Ishikawa (cell line): ENCODE measurements at regions not wholly inside any gene's neighbourhood (a gene's known extent, or its start where the extent isn't known, plus 50 kb on each side); places are given as distances from the start of the nearest gene placed in this dataset.

Source experiments
- CEBPB ChIP-seq: IDR thresholded peaks from 2 replicates; pipeline ENCODE4 v1.6.1; 2012
- CREB1 ChIP-seq: IDR thresholded peaks from 2 replicates; pipeline ENCODE4 v1.6.1; 2012; ENCODE audit warnings: low read depth
- EGR1 ChIP-seq: IDR thresholded peaks from 2 replicates; pipeline ENCODE4 v1.6.1; 2012
- EP300 ChIP-seq: IDR thresholded peaks from 2 replicates; pipeline ENCODE4 v1.6.1; 2012; ENCODE audit warnings: borderline replicate concordance
- FOXM1 ChIP-seq: IDR thresholded peaks from 2 replicates; pipeline ENCODE4 v1.6.1; 2012; ENCODE audit warnings: low read depth, borderline replicate concordance
- NFIC ChIP-seq: IDR thresholded peaks from 2 replicates; pipeline ENCODE4 v1.6.1; 2012
- RAD21 ChIP-seq: IDR thresholded peaks from 2 replicates; pipeline ENCODE4 v1.6.1; 2012; ENCODE audit warnings: low read depth
- TAF1 ChIP-seq: IDR thresholded peaks from 2 replicates; pipeline ENCODE4 v1.6.1; 2012; ENCODE audit warnings: low read depth, mild to moderate bottlenecking
- TCF12 ChIP-seq: IDR thresholded peaks from 2 replicates; pipeline ENCODE4 v1.6.1; 2012; ENCODE audit warnings: low read depth
- TEAD4 ChIP-seq: IDR thresholded peaks from 2 replicates; pipeline ENCODE4 v1.6.1; 2012
- YY1 ChIP-seq: IDR thresholded peaks from 2 replicates; pipeline ENCODE4 v1.6.1; 2012; ENCODE audit warnings: low read depth
- ZBTB7A ChIP-seq: IDR thresholded peaks from 2 replicates; pipeline ENCODE4 v1.6.1; 2012; ENCODE audit warnings: low read depth
- TF ChIP-seq, protein P1 (sequence below): IDR thresholded peaks from 2 replicates; pipeline ENCODE4 v1.6.1; 2012
- TF ChIP-seq, protein P2 (sequence below): IDR thresholded peaks from 2 replicates; pipeline ENCODE4 v1.6.1; 2012; ENCODE audit warnings: low read depth, mild to moderate bottlenecking
- TF ChIP-seq, protein P3 (sequence below): IDR thresholded peaks from 2 replicates; pipeline ENCODE4 v1.6.1; 2012

DNA sequence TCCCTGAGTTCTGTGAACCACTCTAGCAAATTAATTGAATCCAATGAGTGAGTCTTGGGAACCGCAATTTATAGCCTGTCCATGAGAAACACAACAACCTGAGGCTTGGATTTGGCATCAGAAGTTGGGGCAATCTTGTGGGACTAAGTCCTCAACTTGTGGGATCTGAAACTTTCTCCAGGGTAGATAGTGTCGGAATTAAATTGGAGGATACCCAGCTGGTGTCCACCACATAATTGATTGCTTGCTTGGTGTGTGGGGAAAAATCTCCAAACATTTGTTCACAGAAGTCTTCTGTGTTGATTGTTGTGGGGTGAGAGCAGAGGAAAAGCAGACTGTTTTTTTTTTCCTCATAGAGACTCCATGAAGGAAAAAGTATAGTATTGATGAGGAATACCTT, 320.6 kb upstream of the MEF2C start:
- TF ChIP-seq FOXM1 = no peak
- no peak for TF ChIP-seq TAF1
- TF ChIP-seq, protein P1, sequence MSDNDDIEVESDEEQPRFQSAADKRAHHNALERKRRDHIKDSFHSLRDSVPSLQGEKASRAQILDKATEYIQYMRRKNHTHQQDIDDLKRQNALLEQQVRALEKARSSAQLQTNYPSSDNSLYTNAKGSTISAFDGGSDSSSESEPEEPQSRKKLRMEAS = no peak
- TF ChIP-seq TCF12 = no peak
- TF ChIP-seq CREB1 = no peak
- TF ChIP-seq, protein P2, sequence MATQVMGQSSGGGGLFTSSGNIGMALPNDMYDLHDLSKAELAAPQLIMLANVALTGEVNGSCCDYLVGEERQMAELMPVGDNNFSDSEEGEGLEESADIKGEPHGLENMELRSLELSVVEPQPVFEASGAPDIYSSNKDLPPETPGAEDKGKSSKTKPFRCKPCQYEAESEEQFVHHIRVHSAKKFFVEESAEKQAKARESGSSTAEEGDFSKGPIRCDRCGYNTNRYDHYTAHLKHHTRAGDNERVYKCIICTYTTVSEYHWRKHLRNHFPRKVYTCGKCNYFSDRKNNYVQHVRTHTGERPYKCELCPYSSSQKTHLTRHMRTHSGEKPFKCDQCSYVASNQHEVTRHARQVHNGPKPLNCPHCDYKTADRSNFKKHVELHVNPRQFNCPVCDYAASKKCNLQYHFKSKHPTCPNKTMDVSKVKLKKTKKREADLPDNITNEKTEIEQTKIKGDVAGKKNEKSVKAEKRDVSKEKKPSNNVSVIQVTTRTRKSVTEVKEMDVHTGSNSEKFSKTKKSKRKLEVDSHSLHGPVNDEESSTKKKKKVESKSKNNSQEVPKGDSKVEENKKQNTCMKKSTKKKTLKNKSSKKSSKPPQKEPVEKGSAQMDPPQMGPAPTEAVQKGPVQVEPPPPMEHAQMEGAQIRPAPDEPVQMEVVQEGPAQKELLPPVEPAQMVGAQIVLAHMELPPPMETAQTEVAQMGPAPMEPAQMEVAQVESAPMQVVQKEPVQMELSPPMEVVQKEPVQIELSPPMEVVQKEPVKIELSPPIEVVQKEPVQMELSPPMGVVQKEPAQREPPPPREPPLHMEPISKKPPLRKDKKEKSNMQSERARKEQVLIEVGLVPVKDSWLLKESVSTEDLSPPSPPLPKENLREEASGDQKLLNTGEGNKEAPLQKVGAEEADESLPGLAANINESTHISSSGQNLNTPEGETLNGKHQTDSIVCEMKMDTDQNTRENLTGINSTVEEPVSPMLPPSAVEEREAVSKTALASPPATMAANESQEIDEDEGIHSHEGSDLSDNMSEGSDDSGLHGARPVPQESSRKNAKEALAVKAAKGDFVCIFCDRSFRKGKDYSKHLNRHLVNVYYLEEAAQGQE = no peak
- no peak for TF ChIP-seq TEAD4
- TF ChIP-seq RAD21 = no peak
- TF ChIP-seq EP300 = no peak
- no peak for TF ChIP-seq EGR1
- TF ChIP-seq, protein P3, sequence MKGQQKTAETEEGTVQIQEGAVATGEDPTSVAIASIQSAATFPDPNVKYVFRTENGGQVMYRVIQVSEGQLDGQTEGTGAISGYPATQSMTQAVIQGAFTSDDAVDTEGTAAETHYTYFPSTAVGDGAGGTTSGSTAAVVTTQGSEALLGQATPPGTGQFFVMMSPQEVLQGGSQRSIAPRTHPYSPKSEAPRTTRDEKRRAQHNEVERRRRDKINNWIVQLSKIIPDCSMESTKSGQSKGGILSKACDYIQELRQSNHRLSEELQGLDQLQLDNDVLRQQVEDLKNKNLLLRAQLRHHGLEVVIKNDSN = no peak
- TF ChIP-seq CEBPB = no peak

DNA sequence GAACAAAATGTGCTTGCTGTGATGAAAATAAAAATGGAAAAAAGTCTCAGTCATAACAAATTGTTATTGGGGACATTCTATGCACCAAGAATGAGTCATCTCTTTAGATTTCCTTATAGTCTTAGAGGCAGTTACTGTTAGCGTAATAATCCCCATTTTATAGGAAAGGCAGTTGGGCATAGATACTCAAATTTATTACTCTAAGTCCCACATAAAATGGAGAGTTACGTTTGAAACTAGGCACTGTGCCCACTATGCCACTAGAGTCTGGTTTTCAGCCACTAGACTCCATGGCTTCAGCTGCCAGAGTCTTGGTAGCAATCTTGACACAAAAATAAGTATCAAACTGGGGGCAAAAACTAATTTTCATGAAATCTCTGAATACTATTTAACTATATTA, 317.9 kb upstream of the MEF2C start:
- TF ChIP-seq TAF1 (no peak), CREB1 (no peak), NFIC (no peak), FOXM1 (no peak), RAD21 (no peak), TEAD4 (no peak), EP300 (no peak), ZBTB7A (no peak), CEBPB (no peak), TCF12 (no peak), EGR1 (no peak), YY1 (no peak)
- TF ChIP-seq, protein P3 = no peak
- TF ChIP-seq, protein P2 = no peak
- TF ChIP-seq, protein P1 = no peak

DNA sequence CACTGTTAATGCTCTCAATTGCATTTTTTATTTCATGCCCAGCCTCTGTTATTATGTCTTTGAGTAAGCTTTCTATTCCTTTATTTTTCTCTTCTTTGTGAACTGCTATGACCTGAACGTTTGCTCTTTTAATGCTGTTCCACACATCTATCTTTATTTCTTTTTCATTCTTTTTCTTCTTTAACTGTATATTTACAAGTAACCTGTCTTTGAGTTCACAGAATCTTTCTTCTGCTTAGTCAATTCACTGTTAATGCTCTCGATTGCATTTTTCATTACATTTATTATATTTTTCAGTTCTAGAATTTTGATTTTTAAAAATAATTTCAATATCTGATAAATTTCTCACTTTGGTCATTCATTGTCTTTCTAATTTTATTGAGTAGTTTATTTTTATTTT, 316.3 kb upstream of the MEF2C start:
- TF ChIP-seq EGR1 (no peak), ZBTB7A (no peak), TAF1 (no peak), CEBPB (no peak), TCF12 (no peak), EP300 (no peak), RAD21 (no peak), NFIC (no peak), TEAD4 (no peak), FOXM1 (no peak), CREB1 (no peak), YY1 (no peak)
- TF ChIP-seq, protein P3 = no peak
- TF ChIP-seq, protein P2 = no peak
- TF ChIP-seq, protein P1 = no peak

DNA sequence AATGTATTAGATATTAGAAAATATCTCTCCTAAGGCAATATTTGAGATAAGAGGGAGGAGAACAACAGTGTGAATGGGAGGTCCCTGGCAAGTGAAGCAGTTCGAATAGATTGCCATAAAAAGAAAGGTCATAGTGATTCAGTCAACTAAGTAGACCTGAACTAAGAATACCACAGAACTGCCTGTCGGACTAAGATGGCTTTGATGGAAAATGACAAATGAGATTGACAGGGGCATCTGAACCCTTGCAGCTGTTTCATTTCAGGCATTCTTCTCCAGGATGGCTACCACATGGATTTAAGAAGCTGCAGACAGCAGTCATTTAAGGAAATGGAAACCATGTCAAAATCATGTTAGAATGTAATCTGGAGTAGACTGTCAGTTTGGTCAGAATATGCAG, 308.4 kb upstream of the MEF2C start:
- TF ChIP-seq EGR1 (no peak), CREB1 (no peak)
- TF ChIP-seq, protein P2 = no peak
